ENCODE measurements at regions not wholly inside any gene's neighbourhood (a gene's known extent, or its start where the extent isn't known, plus 50 kb on each side); places are given as distances from the start of the nearest gene placed in this dataset.

- H3K4me3 Mint-ChIP-seq, result no peak overlapping the region
- no peaks in the 10 kb centered on the region for H3K4me1 Mint-ChIP-seq
- DNase-seq, result no peak
- H3K9me3 Mint-ChIP-seq, result peaks cover 64% of the 10 kb centered on the region
- no peaks in the 10 kb centered on the region for H3K27me3 Mint-ChIP-seq
- no peaks in the 10 kb centered on the region for H3K36me3 Mint-ChIP-seq
- H3K27ac Mint-ChIP-seq, result no peak overlapping the region
These were observed 2282.1 kb downstream of the TP53TG3F start for GRCh38 chr16:35741546-35741945.

DNA sequence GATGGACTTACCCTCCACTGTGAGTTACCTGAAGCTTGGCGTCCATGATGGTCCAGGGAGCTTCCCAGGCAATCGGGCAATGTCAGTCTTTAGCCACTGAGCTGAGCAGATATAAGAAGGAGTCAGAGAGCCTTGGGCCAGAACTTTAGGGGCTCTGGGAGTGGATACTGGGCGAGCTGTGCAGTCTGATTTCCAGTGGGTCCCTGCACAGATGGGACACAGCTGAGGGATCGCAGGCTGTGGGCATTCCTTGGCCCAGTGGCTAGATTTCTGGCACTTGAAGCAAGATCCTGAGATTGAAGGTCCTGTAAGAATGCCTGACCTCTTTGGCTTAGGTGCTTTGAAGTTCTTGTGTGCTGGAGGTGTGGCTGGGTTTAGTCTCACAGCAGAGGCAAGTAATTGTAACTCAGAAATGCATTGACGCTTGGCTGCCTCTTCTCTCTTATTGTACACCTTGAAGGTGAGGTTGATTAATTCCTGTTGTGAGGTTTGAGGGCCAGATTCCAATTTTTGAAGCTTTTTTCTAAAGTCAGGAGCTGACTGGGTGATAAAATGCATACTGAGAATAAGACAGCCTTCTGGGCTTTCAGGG is 2283.8 kb downstream of the TP53TG3F start:
- Mint-ChIP-seq H3K4me1 (no peaks in the 10 kb centered on the region), H3K36me3 (no peaks in the 10 kb centered on the region)

DNA sequence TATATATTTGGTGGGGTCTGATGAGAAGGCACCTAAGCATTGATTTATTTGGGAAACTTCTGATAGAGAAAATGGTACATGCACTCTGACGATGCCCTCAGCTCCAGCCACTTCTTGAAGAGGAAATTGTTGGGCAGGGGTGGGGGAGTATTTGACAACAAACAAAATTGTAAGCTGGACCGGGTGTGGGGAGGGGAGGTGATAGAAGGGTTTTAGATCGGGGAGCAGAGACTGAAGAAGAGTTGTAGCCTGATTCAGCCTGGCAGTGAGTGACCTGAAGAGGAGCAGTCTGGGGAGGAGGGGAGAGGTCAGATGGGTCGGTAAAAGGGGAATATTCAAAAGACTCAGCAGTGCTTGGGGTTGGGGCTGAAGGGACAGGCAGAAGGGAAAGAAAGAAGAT is 2284.7 kb downstream of the TP53TG3F start:
- Mint-ChIP-seq H3K9me3 (peaks cover 50% of the 10 kb centered on the region), H3K27me3 (no peaks in the 10 kb centered on the region), H3K27ac (no peak overlapping the region)

More for the DNA sequence above, 2283.8 kb downstream of the TP53TG3F start:
- Mint-ChIP-seq H3K4me3 (no peak overlapping the region), H3K27ac (no peak overlapping the region), H3K27me3 (no peaks in the 10 kb centered on the region), H3K9me3 (peaks cover 57% of the 10 kb centered on the region)
- no peak for DNase-seq

DNA sequence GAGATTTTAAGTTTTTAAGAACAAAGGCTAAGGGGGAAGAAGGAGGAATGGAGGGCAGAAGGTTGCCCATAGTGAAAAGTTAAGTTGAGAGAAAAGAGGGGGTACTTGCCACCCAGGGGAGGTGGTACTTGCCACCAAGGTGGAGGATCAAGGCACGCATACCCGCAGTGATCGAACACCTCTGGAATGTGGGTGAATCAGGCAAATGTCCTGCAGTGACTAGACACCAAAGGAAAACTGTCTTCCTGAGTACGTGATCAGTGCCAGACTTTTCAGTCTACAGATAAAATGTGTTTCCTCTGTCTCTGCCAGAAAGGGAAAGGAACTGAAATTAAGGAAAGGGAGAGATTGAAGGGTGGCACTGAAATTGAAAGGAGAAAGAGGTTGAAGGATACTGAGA is 2285.3 kb downstream of the TP53TG3F start:
- Mint-ChIP-seq H3K4me1 (no peaks in the 10 kb centered on the region), H3K4me3 (no peak overlapping the region), H3K27ac (no peak overlapping the region), H3K27me3 (no peaks in the 10 kb centered on the region), H3K36me3 (no peaks in the 10 kb centered on the region), H3K9me3 (peaks cover 44% of the 10 kb centered on the region)
- DNase-seq, result no peak

More for the DNA sequence above, 2284.7 kb downstream of the TP53TG3F start:
- no peaks in the 10 kb centered on the region for H3K4me1 Mint-ChIP-seq
- H3K36me3 Mint-ChIP-seq, result no peaks in the 10 kb centered on the region
- DNase-seq, result no peak
- no peak overlapping the region for H3K4me3 Mint-ChIP-seq

DNA sequence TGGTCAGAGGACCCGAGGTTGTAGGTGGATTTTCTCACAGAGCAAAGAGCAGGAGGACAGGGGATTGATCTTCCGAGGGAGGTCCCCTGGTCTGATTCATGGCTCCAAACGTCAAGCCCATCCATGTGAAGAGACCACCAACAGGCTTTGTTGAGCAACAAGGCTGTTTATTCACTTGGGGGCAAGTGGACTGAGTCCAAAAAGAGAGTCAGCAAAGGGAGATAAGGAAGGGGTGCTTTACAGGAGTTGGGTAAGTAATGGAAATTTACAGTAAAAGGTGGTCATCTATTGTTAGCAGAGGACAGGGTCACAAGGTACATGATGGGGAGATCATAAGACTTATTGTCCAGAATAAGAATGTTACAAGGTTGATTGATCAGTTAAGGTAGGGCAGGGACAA is 2285.8 kb downstream of the TP53TG3F start:
- Mint-ChIP-seq H3K4me3 (no peak overlapping the region), H3K27ac (no peak overlapping the region), H3K27me3 (no peaks in the 10 kb centered on the region), H3K36me3 (no peaks in the 10 kb centered on the region), H3K9me3 (peaks cover 40% of the 10 kb centered on the region), H3K4me1 (no peaks in the 10 kb centered on the region)
- no peak for DNase-seq

- Mint-ChIP-seq H3K27me3 (no peaks in the 10 kb centered on the region), H3K4me3 (no peak overlapping the region), H3K4me1 (no peaks in the 10 kb centered on the region), H3K36me3 (no peaks in the 10 kb centered on the region), H3K27ac (no peak overlapping the region), H3K9me3 (peaks cover 37% of the 10 kb centered on the region)
- no peak for DNase-seq
These were observed 2286.4 kb downstream of the TP53TG3F start for GRCh38 chr16:35745821-35746248.

- no peaks in the 10 kb centered on the region for H3K4me1 Mint-ChIP-seq
- H3K27ac Mint-ChIP-seq, result no peak overlapping the region
- no peaks in the 10 kb centered on the region for H3K27me3 Mint-ChIP-seq
- DNase-seq, result no peak
- no peaks in the 10 kb centered on the region for H3K36me3 Mint-ChIP-seq
- peaks cover 33% of the 10 kb centered on the region for H3K9me3 Mint-ChIP-seq
- H3K4me3 Mint-ChIP-seq, result no peak overlapping the region
These were observed 2287.0 kb downstream of the TP53TG3F start for GRCh38 chr16:35746281-35746962.

DNA sequence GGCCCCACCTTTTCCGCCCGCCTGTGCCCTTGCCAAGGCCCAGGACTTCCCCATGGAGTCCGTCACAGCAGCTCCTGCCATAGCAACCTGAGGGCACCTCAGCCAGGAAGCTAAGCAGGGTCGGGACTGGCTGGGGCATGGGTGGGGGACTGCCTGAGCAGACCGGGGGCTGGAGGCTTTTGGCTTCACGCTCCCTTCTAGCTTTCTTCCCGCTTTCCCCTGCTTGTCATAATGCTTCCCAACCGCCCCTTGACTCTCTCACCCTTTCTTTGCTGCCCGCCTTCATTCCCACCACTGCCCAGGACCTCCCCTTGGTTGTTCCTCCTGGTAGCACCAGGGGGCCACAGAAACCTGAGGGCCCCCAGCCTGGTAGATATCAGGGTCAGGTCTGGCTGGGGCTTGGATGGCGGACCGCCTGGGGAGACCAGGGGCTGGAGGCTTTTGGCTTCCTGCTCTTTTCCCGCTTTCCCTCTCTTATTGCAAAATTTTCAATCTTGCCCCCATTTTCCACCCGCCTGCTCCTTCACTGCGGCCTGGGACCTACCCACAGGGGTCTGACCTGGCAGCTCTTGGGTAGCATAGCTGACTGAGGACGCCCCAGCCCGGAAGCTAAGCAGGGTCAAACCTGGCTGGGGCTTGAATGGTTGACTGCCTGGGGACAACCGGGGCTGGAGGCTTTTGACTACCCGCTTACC is 2287.7 kb downstream of the TP53TG3F start:
- H3K4me3 Mint-ChIP-seq, result no peak overlapping the region
- no peaks in the 10 kb centered on the region for H3K36me3 Mint-ChIP-seq
- H3K9me3 Mint-ChIP-seq, result peaks cover 28% of the 10 kb centered on the region
- H3K27ac Mint-ChIP-seq, result no peak overlapping the region
- H3K27me3 Mint-ChIP-seq, result no peaks in the 10 kb centered on the region
- DNase-seq, result no peak
- no peaks in the 10 kb centered on the region for H3K4me1 Mint-ChIP-seq

DNA sequence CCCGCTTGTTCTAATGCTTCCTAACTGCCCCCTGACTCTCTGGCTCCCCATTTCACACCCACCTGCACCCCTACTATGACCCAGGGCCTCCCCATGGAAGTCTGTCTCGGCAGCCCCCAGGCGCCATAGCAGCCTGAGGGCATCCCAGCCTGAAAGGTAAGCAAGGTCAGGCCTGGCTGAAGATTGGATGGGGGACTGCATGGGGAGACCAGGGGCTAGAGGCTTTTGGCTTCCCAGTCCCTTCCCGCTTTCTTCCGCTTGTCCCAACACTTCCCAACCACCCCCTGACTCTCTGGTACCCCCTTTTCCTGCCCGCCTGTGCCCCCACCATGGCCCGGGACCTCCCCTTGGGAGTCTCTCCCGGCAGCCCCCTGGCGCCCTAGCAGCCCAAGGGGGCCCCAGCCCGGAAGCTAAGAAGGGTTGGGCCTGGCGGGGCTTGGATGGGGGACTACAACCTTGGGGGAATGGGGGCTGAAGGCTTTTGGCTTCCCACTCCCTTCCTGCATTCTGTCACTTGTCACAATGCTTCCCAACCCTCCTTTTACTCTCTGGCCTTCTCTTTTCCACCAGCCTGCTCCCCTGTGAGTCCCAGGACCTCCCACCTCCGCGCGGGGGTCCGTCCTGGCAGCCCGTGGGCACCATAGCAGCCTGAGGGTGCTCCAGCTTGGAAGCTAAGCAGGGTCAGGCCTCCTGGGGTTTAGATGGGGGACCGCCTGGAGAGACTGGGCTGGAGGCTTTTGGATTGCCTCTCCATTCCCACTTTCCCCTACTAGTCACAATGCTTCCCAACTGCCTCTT is 2288.4 kb downstream of the TP53TG3F start:
- Mint-ChIP-seq H3K4me3 (no peak overlapping the region), H3K27ac (no peak overlapping the region), H3K4me1 (no peaks in the 10 kb centered on the region), H3K9me3 (peaks cover 21% of the 10 kb centered on the region), H3K36me3 (no peaks in the 10 kb centered on the region), H3K27me3 (no peaks in the 10 kb centered on the region)
- DNase-seq, result no peak

DNA sequence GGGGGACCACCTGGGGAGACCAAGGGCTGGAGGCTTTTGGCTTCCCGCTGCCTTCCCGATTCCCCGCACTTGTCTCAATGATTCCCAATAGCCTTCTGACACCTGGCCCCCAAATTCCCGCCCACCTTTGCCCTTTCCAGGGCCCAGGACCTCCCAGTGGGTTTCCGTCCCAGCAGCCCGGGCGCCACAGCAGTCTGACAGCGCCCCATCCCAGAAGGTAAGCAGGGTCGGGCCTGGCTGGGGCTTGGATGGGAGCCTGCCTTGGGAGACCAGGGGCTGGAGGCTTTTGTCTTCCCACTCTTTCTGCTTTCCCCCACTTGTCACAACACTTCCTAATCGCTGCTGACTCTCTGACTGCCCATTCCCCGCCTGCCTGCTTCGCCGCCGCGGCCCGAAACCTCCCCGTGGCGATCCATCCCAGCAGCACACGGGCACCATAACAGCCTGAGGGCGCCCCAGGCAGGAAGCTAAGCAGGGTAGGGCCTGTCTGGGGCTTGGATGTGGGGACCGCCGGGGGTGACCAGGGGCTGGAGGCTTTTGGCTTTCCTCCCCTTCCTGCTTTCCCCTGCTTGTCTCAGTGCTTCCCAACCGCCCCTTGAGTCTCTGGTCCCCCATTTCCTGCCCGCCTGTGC is 2289.3 kb downstream of the TP53TG3F start:
- no peak for DNase-seq
- H3K36me3 Mint-ChIP-seq, result no peaks in the 10 kb centered on the region
- no peaks in the 10 kb centered on the region for H3K4me1 Mint-ChIP-seq
- H3K27me3 Mint-ChIP-seq, result no peaks in the 10 kb centered on the region
- no peak overlapping the region for H3K4me3 Mint-ChIP-seq
- no peak overlapping the region for H3K27ac Mint-ChIP-seq
- peaks cover 21% of the 10 kb centered on the region for H3K9me3 Mint-ChIP-seq

- no peak overlapping the region for H3K27ac Mint-ChIP-seq
- no peak for DNase-seq
- no peaks in the 10 kb centered on the region for H3K4me1 Mint-ChIP-seq
- no peaks in the 10 kb centered on the region for H3K27me3 Mint-ChIP-seq
- no peak overlapping the region for H3K4me3 Mint-ChIP-seq
- peaks cover 13% of the 10 kb centered on the region for H3K9me3 Mint-ChIP-seq
- no peaks in the 10 kb centered on the region for H3K36me3 Mint-ChIP-seq
These were observed 2290.1 kb downstream of the TP53TG3F start for GRCh38 chr16:35749253-35750141.

DNA sequence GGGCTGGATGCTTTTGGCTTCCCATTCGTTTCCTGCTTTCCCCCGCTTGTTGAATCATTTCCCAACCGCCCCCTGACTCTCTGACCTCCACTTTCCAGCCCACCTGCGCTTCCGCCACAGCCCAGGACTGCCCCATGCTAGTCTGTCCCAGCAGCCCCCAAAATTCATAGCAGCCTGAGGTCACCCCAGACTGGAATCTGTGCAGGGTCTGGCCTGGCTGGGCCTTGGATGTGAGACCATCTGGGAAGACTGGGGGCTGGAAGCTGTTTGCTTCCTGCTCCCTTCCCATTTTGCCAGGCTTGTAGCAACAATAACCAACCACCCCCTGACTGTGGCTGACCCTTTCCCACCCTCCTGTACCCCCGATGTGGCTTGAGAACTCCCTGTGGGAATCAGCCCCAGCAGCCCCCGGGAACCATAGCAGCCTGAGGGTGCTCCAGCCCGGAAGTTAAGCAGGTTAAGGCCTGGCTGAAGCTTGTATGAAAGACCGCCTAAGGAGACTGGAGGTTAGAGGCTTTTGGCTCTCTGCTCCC is 2290.8 kb downstream of the TP53TG3F start:
- no peak for DNase-seq
- Mint-ChIP-seq H3K36me3 (no peaks in the 10 kb centered on the region), H3K4me3 (no peak overlapping the region), H3K27ac (no peak overlapping the region), H3K9me3 (peaks cover 8% of the 10 kb centered on the region), H3K4me1 (no peaks in the 10 kb centered on the region), H3K27me3 (no peaks in the 10 kb centered on the region)

DNA sequence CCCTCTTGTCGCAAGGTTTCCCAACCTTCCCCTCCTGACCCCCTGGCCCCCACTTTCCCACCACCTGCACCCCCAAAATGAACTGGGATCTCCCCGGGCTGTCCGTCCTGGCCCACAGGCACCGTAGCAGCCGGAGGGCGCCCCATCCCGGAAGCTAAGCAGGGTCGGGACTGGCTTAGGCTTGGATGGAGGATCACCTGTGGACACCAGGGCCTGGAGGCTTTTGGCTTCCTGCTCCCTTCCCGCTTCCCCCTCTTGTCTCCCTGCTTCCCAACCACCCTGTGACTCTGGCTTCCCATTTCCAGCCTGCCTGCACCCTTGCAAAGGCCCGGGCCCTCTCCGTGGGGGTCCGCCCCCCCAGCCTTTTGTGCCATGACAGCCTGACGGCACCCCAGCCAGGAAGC is 2291.3 kb downstream of the TP53TG3F start:
- no peaks in the 10 kb centered on the region for H3K36me3 Mint-ChIP-seq
- no peak for DNase-seq

More for the DNA sequence above, 2291.3 kb downstream of the TP53TG3F start:
- Mint-ChIP-seq H3K27ac (no peak overlapping the region), H3K4me3 (no peak overlapping the region), H3K27me3 (no peaks in the 10 kb centered on the region), H3K4me1 (no peaks in the 10 kb centered on the region), H3K9me3 (peaks cover 8% of the 10 kb centered on the region)

Data from activated naive CD8-positive, alpha-beta T cell treated with anti-CD3 and anti-CD28 coated beads for 36 hours (primary cell).